Pancreas (tissue), 10 donors: ENCODE measurements at regions not wholly inside any gene's neighbourhood (a gene's known extent, or its start where the extent isn't known, plus 50 kb on each side); places are given as distances from the start of the nearest gene placed in this dataset.
A peak's percentile ranks its signal among the peaks of the same experiment; 100 is the strongest.

Source experiments
- ATAC-seq, 4 donors: fragments of 200-7000 bp; cut with Tn5 transposase; one replicate each; pipeline versions ENCODE4 v1.8.0 to v1.9.1; 2020; ENCODE audit warnings: mild to moderate bottlenecking in 4 of 4, moderate library complexity in 4 of 4
- DNase-seq, 6 donors: peaks; one replicate each; pipeline ENCODE4 v3.0.0-alpha.2; 2020
- FAIRE-seq: peaks from 2 replicates; lab custom pipeline; 2012; peaks lifted over from hg19 to GRCh38; lab: Jason Lieb, UNC
- H3K27ac ChIP-seq, 4 donors: fragments of 200-600 bp; sonication (generic); 1 replicate in 3 of 4; 2 replicates in 1 of 4; pipeline versions ENCODE4 v1.5.0 to v1.8.0; 2020
- H3K27me3 ChIP-seq, 4 donors: fragments of 200-600 bp; one replicate each; pipeline ENCODE4 v1.8.0; 2021
- H3K36me3 ChIP-seq, 3 donors: fragments of 200-600 bp; sonication (generic) in 1 of 3; one replicate each; pipeline versions ENCODE4 v1.5.0 to v1.8.0; 2020 to 2021
- H3K4me1 ChIP-seq, 3 donors: fragments of 200-600 bp; one replicate each; pipeline ENCODE4 v1.8.0; 2021
- H3K4me3 ChIP-seq, 4 donors: fragments of 200-600 bp; sonication (generic) in 2 of 4; one replicate each; pipeline versions ENCODE4 v1.5.0 to v1.8.0; 2020 to 2021
- H3K9me3 ChIP-seq, 4 donors: fragments of 200-600 bp; one replicate each; pipeline ENCODE4 v1.8.0; 2021
- CTCF ChIP-seq, 4 donors: fragments of 200-600 bp; sonication (generic) in 3 of 4; IDR thresholded peaks; one replicate each; pipeline versions ENCODE4 v1.5.0 to v1.8.0; 2021; ENCODE audit warnings: antibody characterized with exemption in 4 of 4
- WGBS, 2 donors: extraction: QIAGEN DNeasy Blood & Tissue Kit; methylation state at CpG; one replicate each; pipeline ENCODE4 v1.1.7; 2013; 5-methylcytosine and 5-hydroxymethylcytosine counted together
- intact Hi-C, 3 donors: fragments of 100-400 bp; cut with DNase I; formaldehyde crosslinking; loops; one replicate each; pipeline versions ENCODE4 v1.11.1 to v1.14.2; 2022
- donor health status: healthy with polysubstance abuse.
- donor health status: DM: no; HTN: no; CAD: no; lungs with moderate emphysema.
- donor health status: DM: no; HTN: no; CAD: no.
- donor health status: control.
- donor health status: control.
- donor health status: Bipolar disorder and iron deficiency.
- donor health status: DM: yes; HTN: yes; CAD: no.
- donor health status: DM: no; HTN: no; CAD: no.
- donor health status: DM: no; HTN: no; CAD: no.
- donor health status: DM: yes; HTN: yes; CAD: no.

GRCh38 chr1:116454940-116455339 is 81.9 kb downstream of the ATP1A1 start:
- Histone ChIP-seq H3K4me1 (no peaks in the 10 kb centered on the region), H3K9me3 (no peaks in the 10 kb centered on the region), H3K4me3 (no peak overlapping the region), H3K27me3 (no peaks in the 10 kb centered on the region), H3K36me3 (no peaks in the 10 kb centered on the region), H3K27ac (no peak overlapping the region)
- intact Hi-C loops: no loop called here
- no peak for TF ChIP-seq CTCF (IDR thresholded peaks at IDR 0.05)
- ATAC-seq (no peak), DNase-seq (no peak), FAIRE-seq (no peak)
- 53 to 68% methylated on average over 3 of the region's 3 CpGs for WGBS, 2 donors

- no peaks in the 10 kb centered on the region for H3K4me1 ChIP-seq
- FAIRE-seq: no peak
- intact Hi-C loops: no loop called here
- no peaks in the 10 kb centered on the region for H3K36me3 ChIP-seq
- no peak for DNase-seq
- 79 to 81% methylated on average over 3 of the region's 3 CpGs for WGBS, 2 donors
- H3K27ac ChIP-seq: no peak overlapping the region
- ATAC-seq: no peak
- H3K9me3 ChIP-seq: no peaks in the 10 kb centered on the region
- no peak overlapping the region for H3K4me3 ChIP-seq
- H3K27me3 ChIP-seq: no peaks in the 10 kb centered on the region
- TF ChIP-seq CTCF (IDR thresholded peaks at IDR 0.05): no peak
These were observed 82.5 kb downstream of the ATP1A1 start for GRCh38 chr1:116455509-116455908.

- Histone ChIP-seq H3K27me3 (no peaks in the 10 kb centered on the region), H3K9me3 (no peaks in the 10 kb centered on the region), H3K27ac (no peak overlapping the region), H3K36me3 (no peaks in the 10 kb centered on the region), H3K4me3 (no peak overlapping the region), H3K4me1 (no peaks in the 10 kb centered on the region)
- 87 to 92% methylated on average over 7 of the region's 7 CpGs for WGBS, 2 donors
- DNase-seq (no peak), FAIRE-seq (no peak), ATAC-seq (no peak)
- intact Hi-C loops: no loop called here
- no peak for TF ChIP-seq CTCF (IDR thresholded peaks at IDR 0.05)
These were observed 85.0 kb downstream of the ATP1A1 start for GRCh38 chr1:116457946-116458604.

- H3K4me3 ChIP-seq: no peak overlapping the region
- no peak for ATAC-seq
- H3K9me3 ChIP-seq: no peaks in the 10 kb centered on the region
- H3K27ac ChIP-seq: no peak overlapping the region
- WGBS, 2 donors: 85 to 88% methylated on average over 7 of the region's 7 CpGs
- H3K27me3 ChIP-seq: no peaks in the 10 kb centered on the region
- intact Hi-C loops: no loop called here
- FAIRE-seq: no peak
- no peaks in the 10 kb centered on the region for H3K4me1 ChIP-seq
- no peak for DNase-seq
- TF ChIP-seq CTCF (IDR thresholded peaks at IDR 0.05): no peak
- H3K36me3 ChIP-seq: no peaks in the 10 kb centered on the region
These were observed 85.7 kb downstream of the ATP1A1 start for GRCh38 chr1:116458695-116459094.

- no peak for TF ChIP-seq CTCF (IDR thresholded peaks at IDR 0.05)
- no peak for FAIRE-seq
These were observed 87.2 kb downstream of the ATP1A1 start for GRCh38 chr1:116460261-116460660.

More at GRCh38 chr1:116460261-116460660, 87.2 kb downstream of the ATP1A1 start:
- peak in 1 of 4 donors; percentile 19 for ATAC-seq
- H3K4me1 ChIP-seq: peaks cover 0 to 3% (median 0%) of the 10 kb centered on the region in 3 donors
- intact Hi-C loops: no loop called here
- H3K4me3 ChIP-seq: no peak overlapping the region
- 12 to 23% methylated on average over 1 of the region's 1 CpG for WGBS, 2 donors
- H3K27ac ChIP-seq: no peak overlapping the region
- no peaks in the 10 kb centered on the region for H3K36me3 ChIP-seq
- DNase-seq: no peak
- no peaks in the 10 kb centered on the region for H3K9me3 ChIP-seq
- H3K27me3 ChIP-seq: no peaks in the 10 kb centered on the region
